ENCODE measurements at regions not wholly inside any gene's neighbourhood (a gene's known extent, or its start where the extent isn't known, plus 50 kb on each side); places are given as distances from the start of the nearest gene placed in this dataset.

GRCh38 chr9:78857373-78858225 is 560.7 kb downstream of the PSAT1 start:
- H3K4me1 ChIP-seq, result no peaks in the 10 kb centered on the region
- no peak for TF ChIP-seq CTCF (IDR thresholded peaks at IDR 0.05)
- intact Hi-C loops (cut with DNase I), result no loop called here
- no peaks in the 10 kb centered on the region for H3K36me3 ChIP-seq
- peak in 1 of 4 donors; percentile 45 for DNase-seq
- H3K27ac ChIP-seq, result no peak overlapping the region
- H3K27me3 ChIP-seq, result no peaks in the 10 kb centered on the region
- H3K9me3 ChIP-seq, result no peaks in the 10 kb centered on the region
- H3K4me3 ChIP-seq, result no peak overlapping the region
- no peak for ATAC-seq

GRCh38 chr9:78858266-78858665 is 561.3 kb downstream of the PSAT1 start:
- H3K4me3 ChIP-seq, result no peak overlapping the region
- intact Hi-C loops (cut with DNase I), result no loop called here

GRCh38 chr9:78860801-78861475 is 564.0 kb downstream of the PSAT1 start:
- ATAC-seq (no peak), DNase-seq (no peak)
- Histone ChIP-seq H3K9me3 (no peaks in the 10 kb centered on the region), H3K4me1 (no peaks in the 10 kb centered on the region), H3K27me3 (no peaks in the 10 kb centered on the region), H3K27ac (no peak overlapping the region), H3K4me3 (no peak overlapping the region), H3K36me3 (no peaks in the 10 kb centered on the region)
- intact Hi-C loops (cut with DNase I), result no loop called here
- TF ChIP-seq CTCF (IDR thresholded peaks at IDR 0.05), result no peak

More at GRCh38 chr9:78858266-78858665, 561.3 kb downstream of the PSAT1 start:
- Histone ChIP-seq H3K27me3 (no peaks in the 10 kb centered on the region), H3K36me3 (no peaks in the 10 kb centered on the region), H3K27ac (no peak overlapping the region), H3K4me1 (no peaks in the 10 kb centered on the region), H3K9me3 (no peaks in the 10 kb centered on the region)
- TF ChIP-seq CTCF (IDR thresholded peaks at IDR 0.05), result no peak
- ATAC-seq (no peak), DNase-seq (no peak)

GRCh38 chr9:78863531-78863930 is 566.6 kb downstream of the PSAT1 start:
- H3K27ac ChIP-seq, result no peak overlapping the region
- no peaks in the 10 kb centered on the region for H3K9me3 ChIP-seq
- no peak for TF ChIP-seq CTCF (IDR thresholded peaks at IDR 0.05)
- H3K27me3 ChIP-seq, result no peaks in the 10 kb centered on the region
- H3K4me1 ChIP-seq, result no peaks in the 10 kb centered on the region
- no peaks in the 10 kb centered on the region for H3K36me3 ChIP-seq
- no peak for ATAC-seq
- H3K4me3 ChIP-seq, result no peak overlapping the region
- DNase-seq, result no peak
- intact Hi-C loops (cut with DNase I), result no loop called here

GRCh38 chr9:78865737-78866136 is 568.8 kb downstream of the PSAT1 start:
- no peak overlapping the region for H3K4me3 ChIP-seq
- TF ChIP-seq CTCF (IDR thresholded peaks at IDR 0.05), result no peak
- intact Hi-C loops (cut with DNase I), result no loop called here
- DNase-seq (no peak), ATAC-seq (no peak)
- H3K4me1 ChIP-seq, result no peaks in the 10 kb centered on the region
- H3K36me3 ChIP-seq, result no peaks in the 10 kb centered on the region
- H3K9me3 ChIP-seq, result no peaks in the 10 kb centered on the region
- no peak overlapping the region for H3K27ac ChIP-seq
- H3K27me3 ChIP-seq, result no peaks in the 10 kb centered on the region

All from left lung (tissue), 4 donors.